ENCODE measurements at regions not wholly inside any gene's neighbourhood (a gene's known extent, or its start where the extent isn't known, plus 50 kb on each side); places are given as distances from the start of the nearest gene placed in this dataset.

DNA sequence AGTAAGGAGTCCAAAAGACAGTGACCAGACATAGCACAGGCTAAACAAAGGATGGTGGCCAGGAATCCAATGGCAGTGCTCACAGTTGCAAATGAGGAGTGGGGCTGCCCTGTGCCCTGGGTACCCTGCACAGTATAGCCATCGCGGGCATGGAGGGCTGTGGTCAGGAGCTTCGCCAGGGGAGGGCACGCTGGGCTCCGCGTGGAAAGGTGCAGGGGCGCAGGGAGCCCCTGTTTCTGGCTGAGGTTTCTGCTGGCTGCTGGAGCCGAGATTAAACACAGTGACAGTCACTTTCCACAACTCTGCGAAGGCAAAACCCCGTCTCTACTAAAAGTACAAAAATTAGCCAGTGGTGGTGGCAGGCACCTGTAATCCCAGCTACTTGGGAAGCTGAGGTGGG is 194.7 kb downstream of the GALR1 start:
- no peak for DNase-seq (ENCODE audit: low read depth)

DNA sequence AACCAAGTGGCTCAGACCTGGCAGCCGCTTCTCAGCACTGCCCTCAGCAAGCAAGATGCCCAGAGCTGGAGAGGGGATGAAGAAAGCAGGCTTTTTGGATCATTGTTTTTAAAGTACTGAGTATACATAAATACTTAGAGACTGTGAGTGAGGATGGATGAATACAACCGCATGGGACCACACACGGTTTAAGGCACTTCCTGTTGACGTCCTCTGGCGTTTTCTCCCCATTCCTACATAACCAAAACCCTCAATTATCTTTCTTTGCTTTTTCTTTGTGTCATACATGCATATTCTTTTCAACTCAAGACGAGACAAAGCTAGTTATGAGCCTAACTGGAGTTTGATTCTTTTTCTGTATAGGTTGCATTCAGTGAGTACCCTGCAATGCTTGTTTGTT is 198.4 kb downstream of the GALR1 start:
- no peak for DNase-seq (ENCODE audit: low read depth)

DNA sequence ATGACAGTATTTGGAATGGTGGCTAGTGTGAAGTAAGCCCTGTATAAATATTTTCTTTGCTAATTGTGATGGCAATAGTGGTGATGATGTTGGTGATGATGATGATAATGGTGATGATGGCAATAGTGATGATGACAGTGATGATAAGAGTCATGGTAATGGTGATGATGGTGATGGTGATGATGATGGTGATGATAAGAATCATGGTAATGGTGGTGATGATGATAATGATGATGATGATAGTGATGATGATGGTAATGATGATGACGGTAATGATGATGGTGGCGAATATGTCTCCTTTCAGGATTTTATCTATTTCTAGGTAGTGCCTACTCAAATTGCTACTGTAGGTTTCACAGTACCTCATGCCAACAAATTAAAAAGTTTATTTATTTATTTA is 205.4 kb downstream of the GALR1 start:
- no peak for DNase-seq (ENCODE audit: low read depth)

DNA sequence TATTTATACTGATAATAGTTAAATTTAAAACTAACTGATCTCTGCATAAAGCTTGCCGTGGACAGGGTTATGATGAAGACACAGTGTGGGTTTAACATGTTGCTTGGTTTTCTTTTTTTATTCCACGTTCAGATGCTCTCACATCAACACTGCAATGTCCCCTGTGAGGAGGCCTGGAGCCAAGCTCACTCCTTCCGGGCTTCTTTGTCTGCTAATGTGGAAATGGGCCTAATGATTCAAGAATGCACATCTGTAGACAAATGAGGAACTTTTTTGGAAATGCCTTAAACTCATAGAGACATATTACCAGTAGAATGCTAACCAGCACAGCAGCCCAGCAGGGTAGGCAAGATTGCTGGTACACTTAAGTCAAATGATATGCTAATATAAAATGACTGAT is 208.0 kb downstream of the GALR1 start:
- no peak for DNase-seq (ENCODE audit: low read depth)

DNA sequence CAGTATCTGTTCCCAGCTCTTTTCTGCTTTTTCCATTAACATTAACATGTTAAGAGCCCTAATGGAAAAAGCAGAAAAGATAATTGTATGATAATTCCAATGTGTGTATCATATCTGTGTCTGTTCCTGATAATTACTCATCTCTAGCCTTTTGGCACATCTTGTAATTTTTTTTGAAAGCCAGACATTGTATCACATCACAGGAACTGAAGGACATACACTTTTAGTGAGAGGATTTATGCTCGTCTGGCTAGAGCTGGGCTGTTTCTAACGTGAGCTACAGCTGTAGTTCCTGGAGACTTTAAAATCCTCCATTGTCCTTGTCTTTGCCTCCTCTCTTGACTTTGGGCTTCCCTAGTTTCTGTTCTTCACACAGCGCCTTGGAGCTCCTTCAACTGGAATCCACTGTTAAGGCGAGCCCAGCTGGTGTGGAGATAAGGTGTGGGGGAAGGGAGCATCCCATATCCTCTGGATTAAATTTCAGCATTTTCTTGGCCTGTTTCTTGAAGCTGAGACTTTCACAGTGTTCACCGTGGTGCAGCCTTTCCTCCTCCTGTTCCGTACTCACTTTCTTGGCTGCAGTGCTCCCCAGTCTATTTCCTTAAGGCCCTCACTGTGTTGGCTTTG is 211.5 kb downstream of the GALR1 start:
- DNase-seq (ENCODE audit: low read depth) = no peak

DNA sequence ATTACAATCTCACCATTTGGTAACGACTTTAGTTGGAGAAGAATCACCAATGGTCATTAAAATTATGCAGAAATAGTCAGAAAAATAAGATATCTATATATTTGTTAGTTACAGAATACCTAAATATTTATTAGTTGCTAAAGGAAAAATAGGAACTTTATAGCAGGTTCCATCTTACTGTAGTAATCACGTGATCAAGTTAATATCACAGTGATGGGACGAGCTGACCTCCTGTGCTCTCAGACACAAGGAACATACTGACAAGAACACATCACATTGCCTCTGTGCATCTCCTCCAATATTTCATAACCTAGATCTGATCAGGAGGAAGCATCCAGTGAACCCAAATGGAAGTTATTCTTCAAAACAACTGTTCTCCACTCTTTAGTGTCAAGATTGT is 215.3 kb downstream of the GALR1 start:
- DNase-seq (ENCODE audit: low read depth) = no peak

DNA sequence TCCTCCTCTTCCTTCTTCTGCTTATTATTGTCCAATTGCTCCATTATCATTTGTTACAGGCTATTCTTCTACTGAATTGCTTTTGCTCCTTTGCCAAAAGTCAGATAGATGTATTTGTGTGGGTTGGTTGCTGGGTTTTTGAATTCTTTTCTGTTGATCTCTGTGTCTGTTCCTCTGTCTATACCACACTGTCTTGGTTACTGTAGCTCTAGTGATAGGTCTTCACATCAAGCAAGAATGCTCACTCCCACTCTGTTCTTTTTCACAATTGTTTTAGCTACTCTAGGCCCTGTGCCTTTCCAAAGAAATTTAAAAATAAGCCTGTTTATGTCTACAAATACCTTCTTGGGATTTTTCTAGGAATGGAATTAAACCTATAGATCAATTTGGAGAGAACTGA is 217.2 kb downstream of the GALR1 start:
- no peak for DNase-seq (ENCODE audit: low read depth)

DNA sequence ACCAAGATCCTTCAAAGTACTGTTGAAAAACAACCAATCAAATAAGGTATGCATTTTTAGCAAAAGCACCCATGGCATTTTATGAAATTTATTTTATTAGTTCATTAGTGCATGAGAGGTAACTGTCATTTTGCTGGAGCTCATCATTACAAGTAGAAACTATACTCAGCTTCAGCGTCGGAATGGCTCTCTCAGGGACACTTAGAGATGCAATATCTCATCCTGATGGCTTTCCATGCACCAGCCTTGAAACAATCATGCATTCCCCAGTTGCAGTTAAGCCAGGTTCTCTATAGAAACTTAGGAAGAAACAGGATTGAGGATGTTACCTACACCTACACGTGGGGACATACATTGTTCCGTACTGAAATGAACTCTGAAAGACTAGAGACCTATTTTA is 219.5 kb downstream of the GALR1 start:
- DNase-seq (ENCODE audit: low read depth) = no peak

DNA sequence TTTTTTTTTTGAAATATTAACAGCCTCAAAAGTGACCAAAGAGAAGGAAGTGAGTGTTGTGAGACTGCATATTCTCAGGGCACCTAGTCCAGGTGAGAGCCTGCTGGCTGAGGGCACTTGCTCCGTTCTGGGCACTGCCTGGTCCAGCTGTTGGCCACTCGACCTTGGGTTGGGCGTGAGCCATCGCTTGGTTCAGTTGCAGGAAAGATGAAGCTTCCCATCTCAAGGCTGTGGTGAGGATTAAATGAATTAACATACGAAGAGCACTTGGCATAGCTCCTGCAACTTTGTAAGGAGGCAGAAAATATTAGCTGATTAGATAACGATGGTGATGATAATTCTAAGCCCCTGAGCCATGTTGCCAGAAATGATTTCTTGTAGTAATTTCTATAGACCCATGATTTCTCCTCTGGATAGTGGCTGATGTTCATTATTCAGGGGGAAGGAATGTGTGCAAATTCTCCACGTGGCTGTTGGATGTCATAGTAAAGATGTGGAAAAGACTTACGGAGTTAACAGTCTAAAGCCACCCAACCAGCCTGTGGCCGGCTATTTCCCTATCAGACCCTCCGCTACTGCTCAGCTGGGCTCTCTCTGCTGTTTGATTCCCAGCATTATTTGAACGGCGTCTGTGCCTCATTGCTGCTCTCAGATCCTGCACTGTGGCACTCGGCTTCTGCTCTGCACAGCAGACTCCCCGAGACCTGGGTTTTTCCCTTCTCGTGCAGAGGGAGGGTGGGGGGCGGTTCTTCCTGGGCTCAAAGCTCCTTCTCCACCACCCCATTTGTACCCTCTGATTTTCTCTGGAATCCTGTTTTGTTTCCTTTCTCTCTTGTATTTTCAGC is 221.1 kb downstream of the GALR1 start:
- DNase-seq (ENCODE audit: low read depth) = no peak

DNA sequence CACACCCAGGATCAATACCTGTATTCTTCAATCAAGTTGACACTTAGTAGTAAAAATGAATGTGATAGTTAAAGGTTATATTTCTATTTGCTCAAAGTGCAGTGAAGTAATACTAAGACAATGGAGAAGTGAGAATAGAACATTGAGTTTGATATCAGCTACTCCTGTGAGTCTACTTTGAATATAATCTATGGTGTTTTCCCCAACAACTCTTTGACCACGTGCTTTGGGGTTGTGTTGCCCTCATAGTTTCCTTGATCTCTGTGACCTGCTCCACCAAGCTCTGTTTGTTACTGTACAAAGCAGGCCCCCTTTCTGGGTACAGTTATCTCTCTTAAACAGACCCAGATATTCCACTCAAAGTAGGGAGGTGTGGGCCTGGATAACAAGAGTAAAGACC is 222.9 kb downstream of the GALR1 start:
- DNase-seq (ENCODE audit: low read depth) = no peak

DNA sequence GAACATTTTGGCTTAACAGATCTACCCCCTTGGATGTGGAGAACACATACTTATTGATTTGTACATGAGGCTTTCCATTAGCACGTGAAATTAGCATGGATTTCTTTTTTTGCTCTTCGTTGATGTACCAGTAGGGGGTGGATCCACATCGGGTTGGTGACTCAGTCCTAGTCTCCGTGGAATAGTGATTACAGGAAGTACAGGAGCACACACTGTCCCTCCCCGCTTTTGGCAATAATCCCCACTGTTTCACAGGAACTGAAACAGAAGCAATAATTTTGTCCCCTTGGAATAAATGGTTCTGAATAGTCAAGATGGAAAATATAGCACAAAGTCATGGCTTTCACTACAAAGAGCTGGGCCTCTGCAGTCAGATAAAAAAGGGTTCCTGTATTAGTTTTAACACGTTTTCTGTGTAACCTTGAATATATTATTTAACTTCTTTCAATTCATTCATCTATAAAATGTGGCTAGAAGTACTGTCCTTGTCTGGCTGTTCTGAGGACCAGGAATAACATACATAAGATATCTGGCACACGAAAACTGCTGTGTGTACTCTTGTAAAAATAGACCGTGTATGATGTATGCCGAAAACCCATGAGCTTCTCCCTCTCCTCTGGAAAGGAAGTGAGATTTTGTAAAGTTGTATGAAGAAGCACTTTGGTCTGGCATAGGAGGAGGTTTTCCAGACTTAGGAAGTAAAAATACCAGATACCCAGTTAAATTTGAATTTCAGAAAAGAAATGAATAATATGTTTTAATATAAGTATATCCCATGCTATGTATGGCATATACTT is 229.2 kb downstream of the GALR1 start:
- peak; percentile 45 for DNase-seq (ENCODE audit: low read depth)

DNA sequence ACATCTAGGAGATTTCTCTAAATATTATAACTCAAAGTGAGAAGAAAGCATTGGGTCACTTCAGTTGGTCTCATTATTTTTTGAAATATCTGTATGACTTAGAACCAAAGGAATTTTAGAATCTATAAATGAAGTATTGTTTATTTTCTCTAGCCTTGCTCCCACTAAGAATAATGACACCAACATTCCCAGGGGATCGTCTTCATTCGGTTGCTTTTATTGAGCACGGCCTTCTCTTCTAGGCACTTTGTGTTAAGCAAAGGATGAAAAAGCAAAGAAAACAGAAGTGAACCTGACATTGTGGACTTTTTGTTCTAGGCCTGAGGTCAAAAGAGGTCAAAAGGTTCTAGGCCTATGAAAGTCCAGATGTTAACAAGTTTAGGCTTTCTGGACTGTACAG is 231.9 kb downstream of the GALR1 start:
- DNase-seq (ENCODE audit: low read depth) = no peak

DNA sequence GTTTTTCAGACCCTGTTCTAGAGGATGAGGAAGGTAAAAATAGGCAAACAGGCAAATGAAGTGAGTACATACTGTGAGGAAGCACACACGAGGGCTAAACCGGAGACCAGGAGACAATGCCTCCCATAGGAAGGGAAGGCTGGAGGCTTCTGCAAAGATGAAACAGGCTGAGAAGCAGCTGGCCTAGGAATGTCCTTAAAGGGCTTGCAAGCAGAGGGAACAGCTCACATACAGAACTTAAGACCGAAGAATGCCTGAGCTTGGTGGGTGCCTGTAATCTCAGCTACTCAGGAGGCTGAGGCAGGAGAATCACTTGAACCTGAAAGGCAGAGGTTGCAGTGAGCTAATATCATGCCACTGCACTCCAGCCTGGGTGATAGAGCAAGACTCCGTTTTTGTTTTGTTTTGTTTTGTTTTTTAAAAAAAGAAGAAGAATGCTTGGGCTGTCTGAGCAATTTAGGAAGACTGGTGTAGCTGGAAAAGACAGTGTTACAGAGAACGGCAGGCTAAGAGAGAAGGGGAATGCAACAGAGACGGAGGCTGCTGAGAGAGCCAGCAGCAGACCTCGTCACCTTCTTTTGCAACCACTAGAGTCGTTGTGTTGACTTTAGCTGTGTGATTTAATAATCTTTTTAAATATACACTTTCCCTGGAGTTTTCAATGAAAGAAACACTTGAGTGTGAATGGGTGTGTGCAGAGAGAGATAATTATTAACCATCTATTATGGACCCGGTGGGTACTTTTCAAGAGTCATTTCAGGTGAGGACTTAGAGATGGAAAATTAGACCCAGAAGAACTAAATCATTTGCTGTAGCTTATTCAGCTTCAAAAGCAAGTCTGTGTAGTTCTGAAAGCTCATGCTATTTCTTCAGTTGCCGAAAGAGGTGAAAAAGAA is 232.8 kb downstream of the GALR1 start:
- no peak for DNase-seq (ENCODE audit: low read depth)

DNA sequence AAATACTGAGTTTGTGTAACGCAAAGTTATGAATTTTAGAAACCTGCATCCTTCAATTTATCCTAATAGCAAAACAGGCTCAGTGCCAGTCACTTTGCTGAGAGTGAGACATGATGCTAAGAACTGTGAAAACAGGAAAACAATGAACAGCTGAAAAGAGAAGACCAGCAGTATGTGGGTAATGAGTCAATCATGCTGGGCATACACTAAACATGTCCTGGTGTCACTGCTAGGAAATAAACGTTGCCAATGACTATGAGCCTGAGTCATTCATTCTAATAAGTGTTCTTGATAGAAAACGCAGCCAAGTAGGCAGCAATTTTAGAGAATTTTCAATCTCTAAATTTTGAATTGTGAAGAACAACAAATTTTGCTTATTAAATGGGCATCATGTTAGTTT is 237.3 kb downstream of the GALR1 start:
- DNase-seq (ENCODE audit: low read depth) = no peak

DNA sequence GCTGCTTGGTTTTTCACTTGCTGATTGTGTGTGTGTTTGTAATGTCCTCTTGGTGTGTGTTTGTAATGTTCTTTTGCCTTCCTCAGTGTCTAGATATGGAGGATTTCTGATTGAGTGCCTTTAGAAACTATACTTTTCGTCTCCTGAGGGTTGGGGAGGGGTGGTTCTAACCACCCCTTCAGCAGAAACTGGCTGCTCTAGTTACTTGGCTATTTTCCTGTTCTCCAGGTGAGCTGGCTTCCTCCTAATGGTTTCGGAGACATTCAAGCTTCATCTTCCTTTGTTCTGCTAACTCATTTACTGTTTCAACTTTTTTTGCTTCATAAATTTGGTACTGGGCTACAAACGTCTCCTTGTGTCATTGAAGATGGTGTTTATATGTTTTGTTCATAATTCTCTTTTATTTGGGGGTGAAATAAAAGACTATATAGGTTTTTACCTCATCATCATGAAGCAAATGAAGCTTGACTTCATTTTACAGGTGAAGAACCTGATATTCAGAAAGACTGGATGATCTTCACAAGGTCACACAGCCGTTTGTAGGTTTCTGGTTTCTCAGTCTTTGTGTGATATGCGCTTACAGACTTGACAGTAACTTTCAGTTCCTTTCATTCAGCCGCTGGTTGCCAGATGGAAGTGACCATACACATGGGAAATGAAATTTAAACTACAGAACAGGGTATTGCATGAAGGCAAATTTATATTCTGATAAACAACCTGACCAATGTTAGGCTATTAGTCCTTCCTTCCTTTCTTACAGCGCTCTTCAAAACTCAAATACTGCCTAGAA is 238.5 kb downstream of the GALR1 start:
- DNase-seq (ENCODE audit: low read depth) = no peak

DNA sequence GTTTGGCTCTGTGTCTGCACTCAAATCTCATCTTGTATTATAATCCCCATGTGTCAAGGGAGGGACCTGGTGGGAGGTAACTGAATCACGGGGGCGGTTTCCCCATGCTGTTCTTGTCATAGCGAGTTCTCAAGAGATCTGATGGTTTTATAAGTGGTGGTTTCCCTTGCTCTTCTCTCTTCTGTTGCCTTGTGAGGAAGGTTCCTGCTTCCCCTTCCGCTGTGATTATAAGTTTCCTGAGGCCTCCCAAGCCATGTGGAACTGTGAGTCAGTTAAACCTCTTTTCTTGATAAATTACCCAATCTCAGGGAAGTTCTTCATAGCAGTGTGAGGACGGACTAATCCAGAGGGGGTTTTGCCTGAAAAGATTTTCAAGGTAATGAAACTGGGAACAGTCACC is 245.4 kb downstream of the GALR1 start:
- DNase-seq (ENCODE audit: low read depth) = no peak

DNA sequence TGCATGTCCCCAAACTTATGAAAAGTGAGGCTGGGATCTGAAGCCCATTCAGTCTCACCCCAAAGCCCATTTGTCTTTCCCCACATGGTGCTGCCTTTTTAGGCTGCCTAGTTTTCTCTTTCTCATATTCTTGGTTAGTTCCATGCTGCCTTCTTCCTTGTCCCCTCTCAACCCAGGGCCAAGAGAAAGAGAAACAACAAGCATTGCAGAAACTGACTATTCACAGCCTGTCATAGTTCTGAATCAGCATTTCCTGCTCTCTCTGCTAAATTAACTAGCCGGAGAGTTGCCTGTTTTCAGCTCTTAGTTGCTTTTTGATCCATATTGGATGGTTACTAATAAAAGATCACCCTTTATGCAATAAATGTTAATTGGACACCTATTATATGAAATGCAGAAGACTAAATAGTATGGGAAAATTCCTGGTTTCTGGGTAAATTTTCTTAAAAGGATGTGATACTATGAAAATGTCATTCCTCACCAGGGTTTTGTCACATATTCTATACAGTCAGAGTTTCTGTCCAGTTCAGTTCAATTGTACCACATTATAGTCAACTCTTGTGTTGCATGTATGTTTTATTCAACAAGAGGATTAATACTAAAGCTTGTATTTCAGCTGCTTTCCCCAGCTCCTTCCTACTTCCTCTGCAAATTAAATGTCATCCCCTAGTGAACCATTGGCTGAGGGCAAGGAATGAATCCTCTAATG is 246.5 kb downstream of the GALR1 start:
- DNase-seq (ENCODE audit: low read depth) = no peak

DNA sequence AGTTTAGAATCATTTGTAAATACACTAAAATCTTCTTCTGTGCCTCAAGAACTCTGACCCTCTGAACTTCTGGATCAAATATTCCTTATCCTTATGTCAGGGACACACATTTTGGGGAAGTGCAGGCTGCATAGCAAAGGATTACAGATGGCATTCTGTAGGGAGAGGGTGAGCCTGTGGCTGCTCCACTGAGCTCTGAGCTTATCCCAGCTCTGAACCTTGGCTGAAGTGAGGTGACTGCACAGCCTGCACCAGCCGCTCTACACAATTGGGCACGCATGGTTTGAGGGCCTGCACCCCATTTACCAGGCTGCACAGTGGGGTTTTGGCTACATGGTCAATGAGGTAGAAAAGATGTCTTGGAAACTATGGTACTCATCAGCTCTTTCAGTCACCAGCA is 251.6 kb downstream of the GALR1 start:
- DNase-seq (ENCODE audit: low read depth) = no peak

DNA sequence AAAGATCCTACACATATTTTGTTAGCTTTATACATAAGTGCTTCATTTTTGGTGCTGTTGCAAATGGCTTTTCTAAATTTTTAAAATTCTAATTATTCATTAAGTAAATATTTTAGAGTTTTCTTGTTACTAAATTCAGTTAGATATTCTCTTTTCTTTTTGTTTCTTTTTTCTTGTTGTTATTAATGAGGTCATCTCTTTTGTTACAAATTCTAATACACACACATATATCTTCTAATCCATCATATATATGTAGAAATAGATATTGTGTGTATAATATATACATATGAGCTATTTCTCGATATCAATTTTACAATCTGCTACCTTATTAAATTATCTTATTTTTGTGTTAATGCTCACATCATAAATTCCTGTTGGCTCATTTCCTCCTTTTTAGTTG is 255.9 kb downstream of the GALR1 start:
- DNase-seq (ENCODE audit: low read depth) = no peak

DNA sequence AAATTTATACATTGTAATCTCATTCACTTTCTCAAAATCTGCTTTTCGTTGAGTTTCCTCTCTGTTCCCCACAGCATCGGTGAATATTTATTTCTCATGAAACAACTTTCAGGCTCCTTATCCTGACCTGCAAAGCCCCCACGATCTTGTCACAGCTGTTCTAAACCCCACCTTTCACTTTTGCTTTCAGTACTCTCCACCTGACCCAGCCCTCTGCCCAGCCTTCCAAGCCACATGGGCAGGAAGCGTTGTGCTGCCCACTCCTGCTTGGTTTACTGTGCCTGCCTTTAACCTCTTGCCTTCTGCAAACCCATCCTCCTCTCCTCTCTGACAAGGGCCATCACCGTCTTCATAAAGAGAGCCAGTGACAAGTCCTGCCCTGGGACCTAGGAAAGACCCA is 262.5 kb downstream of the GALR1 start:
- DNase-seq (ENCODE audit: low read depth) = no peak

All from forelimb muscle (tissue), 1 donor.